Liver (tissue), 8 donors: ENCODE measurements at regions not wholly inside any gene's neighbourhood (a gene's known extent, or its start where the extent isn't known, plus 50 kb on each side); places are given as distances from the start of the nearest gene placed in this dataset.

Source experiments
- DNase-seq: peaks from one replicate; pipeline ENCODE4 v3.0.0-alpha.2; 2017; ENCODE audit warnings: low spot score
- H3K27ac ChIP-seq, 2 donors: one replicate each; pipeline ENCODE4 v1.7.0; 2013; ENCODE audit warnings: inconsistent platforms in 2 of 2, low read length in 2 of 2, control low read depth in 1 of 2, low read depth in 1 of 2, mild to moderate bottlenecking in 1 of 2
- H3K27me3 ChIP-seq, 4 donors: one replicate each; pipeline versions ENCODE4 v1.6.1 to v1.7.0; 2013; ENCODE audit warnings: low read length in 3 of 4, inconsistent platforms in 1 of 4, mild to moderate bottlenecking in 1 of 4, moderate library complexity in 1 of 4; ENCODE audit not compliant: control insufficient read depth in 4 of 4, insufficient read depth in 4 of 4
- H3K36me3 ChIP-seq, 4 donors: one replicate each; pipeline versions ENCODE4 v1.6.1 to v1.7.0; 2013; ENCODE audit warnings: low read length in 3 of 4, mild to moderate bottlenecking in 3 of 4, low read depth in 1 of 4, moderate library complexity in 1 of 4; ENCODE audit not compliant: control insufficient read depth in 4 of 4, insufficient read depth in 3 of 4
- H3K4me1 ChIP-seq, 4 donors: one replicate each; pipeline versions ENCODE4 v1.6.1 to v1.7.0; 2013; ENCODE audit warnings: low read length in 3 of 4, mild to moderate bottlenecking in 3 of 4, moderate library complexity in 1 of 4; ENCODE audit not compliant: control insufficient read depth in 4 of 4, insufficient read depth in 4 of 4
- H3K4me3 ChIP-seq, 3 donors: one replicate each; pipeline versions ENCODE4 v1.6.1 to v1.7.0; 2013; ENCODE audit warnings: low read length in 3 of 3, control low read depth in 1 of 3, low read depth in 1 of 3, mild to moderate bottlenecking in 1 of 3
- H3K9ac ChIP-seq, 2 donors: one replicate each; pipeline ENCODE4 v1.7.0; 2013; ENCODE audit warnings: low read length in 2 of 2, mild to moderate bottlenecking in 2 of 2, moderate library complexity in 2 of 2, control low read depth in 1 of 2, low read depth in 1 of 2
- H3K9me3 ChIP-seq, 4 donors: one replicate each; pipeline versions ENCODE4 v1.6.1 to v1.7.0; 2013; ENCODE audit warnings: low read length in 3 of 4; ENCODE audit not compliant: control insufficient read depth in 4 of 4
- EGR1 ChIP-seq, 2 donors: IDR thresholded peaks; 2 replicates each; pipeline ENCODE4 v1.6.1; 2016 to 2018; ENCODE audit warnings: antibody characterized with exemption in 2 of 2, low read depth in 2 of 2
- FOXA1 ChIP-seq: IDR thresholded peaks from 2 replicates; pipeline ENCODE4 v1.6.1; 2016; ENCODE audit warnings: antibody characterized with exemption
- FOXA2 ChIP-seq: IDR thresholded peaks from 2 replicates; pipeline ENCODE4 v1.6.1; 2016; ENCODE audit warnings: antibody characterized with exemption
- GABPA ChIP-seq, 2 donors: IDR thresholded peaks in 1 of 2; conservative IDR thresholded peaks in 1 of 2; 2 replicates each; pipeline ENCODE4 v1.6.1; 2016; ENCODE audit warnings: antibody characterized with exemption in 2 of 2, mild to moderate bottlenecking in 1 of 2, moderate library complexity in 1 of 2
- HNF4A ChIP-seq, 2 donors: conservative IDR thresholded peaks; 2 replicates each; pipeline ENCODE4 v1.6.1; 2016; ENCODE audit warnings: antibody characterized with exemption in 2 of 2, mild to moderate bottlenecking in 2 of 2
- HNF4G ChIP-seq: IDR thresholded peaks from 2 replicates; pipeline ENCODE4 v1.6.1; 2016; ENCODE audit warnings: antibody characterized with exemption
- JUND ChIP-seq, 2 donors: IDR thresholded peaks; 2 replicates each; pipeline ENCODE4 v1.6.1; 2016; ENCODE audit warnings: antibody characterized with exemption in 2 of 2
- NR2F2 ChIP-seq: IDR thresholded peaks from 2 replicates; pipeline ENCODE4 v1.6.1; 2016; ENCODE audit warnings: antibody characterized with exemption
- RAD21 ChIP-seq, 2 donors: IDR thresholded peaks; 2 replicates each; pipeline ENCODE4 v1.6.1; 2016; ENCODE audit warnings: antibody characterized with exemption in 2 of 2, mild to moderate bottlenecking in 2 of 2
- RXRA ChIP-seq, 2 donors: IDR thresholded peaks; 2 replicates each; pipeline ENCODE4 v1.6.1; 2017 to 2018; ENCODE audit warnings: antibody characterized with exemption in 2 of 2, mild to moderate bottlenecking in 1 of 2
- SP1 ChIP-seq: IDR thresholded peaks from 2 replicates; pipeline ENCODE4 v1.6.1; 2018; ENCODE audit warnings: antibody characterized with exemption, mild to moderate bottlenecking
- TAF1 ChIP-seq: conservative IDR thresholded peaks from 2 replicates; pipeline ENCODE4 v1.6.1; 2016; ENCODE audit warnings: antibody characterized with exemption, mild to moderate bottlenecking
- YY1 ChIP-seq: IDR thresholded peaks from 2 replicates; pipeline ENCODE4 v1.6.1; 2016; ENCODE audit warnings: antibody characterized with exemption, mild to moderate bottlenecking
- WGBS: extraction: QIAGEN DNeasy Blood & Tissue Kit; methylation state at CpG from one replicate; pipeline ENCODE4 v1.1.7; 2013; 5-methylcytosine and 5-hydroxymethylcytosine counted together
- TF ChIP-seq, protein P1 (sequence below): fragments of 150-350 bp; IDR thresholded peaks from 2 replicates; pipeline ENCODE4 v1.5.1; 2017; ENCODE audit warnings: improper control_type of control experiment, low read depth, low read length; ENCODE audit not compliant: missing input control
- TF ChIP-seq, protein P2 (sequence below): IDR thresholded peaks from 2 replicates; pipeline ENCODE4 v1.6.1; 2016; ENCODE audit warnings: antibody characterized with exemption
- TF ChIP-seq, protein P3 (sequence below): IDR thresholded peaks from 2 replicates; pipeline ENCODE4 v1.6.1; 2016; ENCODE audit warnings: antibody characterized with exemption
- TF ChIP-seq, protein P4 (sequence below): IDR thresholded peaks from 2 replicates; pipeline ENCODE4 v1.6.1; 2016; ENCODE audit warnings: antibody characterized with exemption, mild to moderate bottlenecking
- TF ChIP-seq, protein P5 (sequence below): IDR thresholded peaks from 2 replicates; pipeline ENCODE4 v1.6.1; 2016; ENCODE audit warnings: antibody characterized with exemption
- donor health status: healthy.
- donor health status: healthy.
- donor health status: healthy.
- donor health status: healthy.
- donor health status: healthy.

DNA sequence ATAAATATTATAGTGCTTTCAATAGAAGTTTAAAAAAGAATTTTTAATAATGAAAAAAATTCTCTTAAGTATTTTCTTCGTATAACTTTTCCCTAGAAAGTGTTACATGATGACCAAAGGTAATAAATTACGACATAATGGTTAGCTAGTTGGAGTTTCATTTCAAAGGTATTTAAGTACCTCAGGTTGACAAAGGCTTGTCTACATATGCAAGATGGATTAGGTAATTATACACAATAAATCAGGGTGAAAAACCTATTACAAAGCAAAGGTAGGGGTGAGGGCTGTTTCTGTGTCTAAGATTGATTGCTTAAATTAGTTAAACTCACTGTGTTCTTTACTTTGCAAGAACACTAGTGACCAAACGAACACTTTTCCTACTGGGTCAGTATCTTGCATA, 508.5 kb upstream of the FAT1 start:
- no peak for DNase-seq
- no peaks in the 10 kb centered on the region for H3K4me1 ChIP-seq
- no peaks in the 10 kb centered on the region for H3K9me3 ChIP-seq
- TF ChIP-seq GABPA (IDR thresholded peaks at IDR 0.05 in 1 of 2, conservative IDR thresholded peaks at IDR 0.05 in 1 of 2) (no peak), FOXA2 (no peak), NR2F2 (no peak), TAF1 (no peak), SP1 (no peak), FOXA1 (no peak), RXRA (IDR thresholded peaks at IDR 0.05) (no peak), HNF4G (no peak), JUND (IDR thresholded peaks at IDR 0.05) (no peak), HNF4A (conservative IDR thresholded peaks at IDR 0.05) (no peak), YY1 (no peak), EGR1 (IDR thresholded peaks at IDR 0.05; ENCODE audit: low read depth in 2 of 2) (no peak), RAD21 (IDR thresholded peaks at IDR 0.05) (no peak)
- TF ChIP-seq, protein P1, sequence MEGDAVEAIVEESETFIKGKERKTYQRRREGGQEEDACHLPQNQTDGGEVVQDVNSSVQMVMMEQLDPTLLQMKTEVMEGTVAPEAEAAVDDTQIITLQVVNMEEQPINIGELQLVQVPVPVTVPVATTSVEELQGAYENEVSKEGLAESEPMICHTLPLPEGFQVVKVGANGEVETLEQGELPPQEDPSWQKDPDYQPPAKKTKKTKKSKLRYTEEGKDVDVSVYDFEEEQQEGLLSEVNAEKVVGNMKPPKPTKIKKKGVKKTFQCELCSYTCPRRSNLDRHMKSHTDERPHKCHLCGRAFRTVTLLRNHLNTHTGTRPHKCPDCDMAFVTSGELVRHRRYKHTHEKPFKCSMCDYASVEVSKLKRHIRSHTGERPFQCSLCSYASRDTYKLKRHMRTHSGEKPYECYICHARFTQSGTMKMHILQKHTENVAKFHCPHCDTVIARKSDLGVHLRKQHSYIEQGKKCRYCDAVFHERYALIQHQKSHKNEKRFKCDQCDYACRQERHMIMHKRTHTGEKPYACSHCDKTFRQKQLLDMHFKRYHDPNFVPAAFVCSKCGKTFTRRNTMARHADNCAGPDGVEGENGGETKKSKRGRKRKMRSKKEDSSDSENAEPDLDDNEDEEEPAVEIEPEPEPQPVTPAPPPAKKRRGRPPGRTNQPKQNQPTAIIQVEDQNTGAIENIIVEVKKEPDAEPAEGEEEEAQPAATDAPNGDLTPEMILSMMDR: no peak
- TF ChIP-seq, protein P2, sequence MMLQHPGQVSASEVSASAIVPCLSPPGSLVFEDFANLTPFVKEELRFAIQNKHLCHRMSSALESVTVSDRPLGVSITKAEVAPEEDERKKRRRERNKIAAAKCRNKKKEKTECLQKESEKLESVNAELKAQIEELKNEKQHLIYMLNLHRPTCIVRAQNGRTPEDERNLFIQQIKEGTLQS: no peak
- TF ChIP-seq, protein P3, sequence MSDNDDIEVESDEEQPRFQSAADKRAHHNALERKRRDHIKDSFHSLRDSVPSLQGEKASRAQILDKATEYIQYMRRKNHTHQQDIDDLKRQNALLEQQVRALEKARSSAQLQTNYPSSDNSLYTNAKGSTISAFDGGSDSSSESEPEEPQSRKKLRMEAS: no peak
- TF ChIP-seq, protein P4, sequence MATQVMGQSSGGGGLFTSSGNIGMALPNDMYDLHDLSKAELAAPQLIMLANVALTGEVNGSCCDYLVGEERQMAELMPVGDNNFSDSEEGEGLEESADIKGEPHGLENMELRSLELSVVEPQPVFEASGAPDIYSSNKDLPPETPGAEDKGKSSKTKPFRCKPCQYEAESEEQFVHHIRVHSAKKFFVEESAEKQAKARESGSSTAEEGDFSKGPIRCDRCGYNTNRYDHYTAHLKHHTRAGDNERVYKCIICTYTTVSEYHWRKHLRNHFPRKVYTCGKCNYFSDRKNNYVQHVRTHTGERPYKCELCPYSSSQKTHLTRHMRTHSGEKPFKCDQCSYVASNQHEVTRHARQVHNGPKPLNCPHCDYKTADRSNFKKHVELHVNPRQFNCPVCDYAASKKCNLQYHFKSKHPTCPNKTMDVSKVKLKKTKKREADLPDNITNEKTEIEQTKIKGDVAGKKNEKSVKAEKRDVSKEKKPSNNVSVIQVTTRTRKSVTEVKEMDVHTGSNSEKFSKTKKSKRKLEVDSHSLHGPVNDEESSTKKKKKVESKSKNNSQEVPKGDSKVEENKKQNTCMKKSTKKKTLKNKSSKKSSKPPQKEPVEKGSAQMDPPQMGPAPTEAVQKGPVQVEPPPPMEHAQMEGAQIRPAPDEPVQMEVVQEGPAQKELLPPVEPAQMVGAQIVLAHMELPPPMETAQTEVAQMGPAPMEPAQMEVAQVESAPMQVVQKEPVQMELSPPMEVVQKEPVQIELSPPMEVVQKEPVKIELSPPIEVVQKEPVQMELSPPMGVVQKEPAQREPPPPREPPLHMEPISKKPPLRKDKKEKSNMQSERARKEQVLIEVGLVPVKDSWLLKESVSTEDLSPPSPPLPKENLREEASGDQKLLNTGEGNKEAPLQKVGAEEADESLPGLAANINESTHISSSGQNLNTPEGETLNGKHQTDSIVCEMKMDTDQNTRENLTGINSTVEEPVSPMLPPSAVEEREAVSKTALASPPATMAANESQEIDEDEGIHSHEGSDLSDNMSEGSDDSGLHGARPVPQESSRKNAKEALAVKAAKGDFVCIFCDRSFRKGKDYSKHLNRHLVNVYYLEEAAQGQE: no peak
- TF ChIP-seq, protein P5, sequence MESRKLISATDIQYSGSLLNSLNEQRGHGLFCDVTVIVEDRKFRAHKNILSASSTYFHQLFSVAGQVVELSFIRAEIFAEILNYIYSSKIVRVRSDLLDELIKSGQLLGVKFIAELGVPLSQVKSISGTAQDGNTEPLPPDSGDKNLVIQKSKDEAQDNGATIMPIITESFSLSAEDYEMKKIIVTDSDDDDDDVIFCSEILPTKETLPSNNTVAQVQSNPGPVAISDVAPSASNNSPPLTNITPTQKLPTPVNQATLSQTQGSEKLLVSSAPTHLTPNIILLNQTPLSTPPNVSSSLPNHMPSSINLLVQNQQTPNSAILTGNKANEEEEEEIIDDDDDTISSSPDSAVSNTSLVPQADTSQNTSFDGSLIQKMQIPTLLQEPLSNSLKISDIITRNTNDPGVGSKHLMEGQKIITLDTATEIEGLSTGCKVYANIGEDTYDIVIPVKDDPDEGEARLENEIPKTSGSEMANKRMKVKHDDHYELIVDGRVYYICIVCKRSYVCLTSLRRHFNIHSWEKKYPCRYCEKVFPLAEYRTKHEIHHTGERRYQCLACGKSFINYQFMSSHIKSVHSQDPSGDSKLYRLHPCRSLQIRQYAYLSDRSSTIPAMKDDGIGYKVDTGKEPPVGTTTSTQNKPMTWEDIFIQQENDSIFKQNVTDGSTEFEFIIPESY: no peak
- peaks cover 0 to 4% (median 1%) of the 10 kb centered on the region in 4 donors for H3K27me3 ChIP-seq
- H3K9ac ChIP-seq: no peak overlapping the region
- H3K4me3 ChIP-seq: no peak overlapping the region
- 53% methylated on average over 3 of the region's 3 CpGs for WGBS
- no peak overlapping the region for H3K27ac ChIP-seq
- H3K36me3 ChIP-seq: no peaks in the 10 kb centered on the region
